ENCODE measurements at regions not wholly inside any gene's neighbourhood (a gene's known extent, or its start where the extent isn't known, plus 50 kb on each side); places are given as distances from the start of the nearest gene placed in this dataset.

DNA sequence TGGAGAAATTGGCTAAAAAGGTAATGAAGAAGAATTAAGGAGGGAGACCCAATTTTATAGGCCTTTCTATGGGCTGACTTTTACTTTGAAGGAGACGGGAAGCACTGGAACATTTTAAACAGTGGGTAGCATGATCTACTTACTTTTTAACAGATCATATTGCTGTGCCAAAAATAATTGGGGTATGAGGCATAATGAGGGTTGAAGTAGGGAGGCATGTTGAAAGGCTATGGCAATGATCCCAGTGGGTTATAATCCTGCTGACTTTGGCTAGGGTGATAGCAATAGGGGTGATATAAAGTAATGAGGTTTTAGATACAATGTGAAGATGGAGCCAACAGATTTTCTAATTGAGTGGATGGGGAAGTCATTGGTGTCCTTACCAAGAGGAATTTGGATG lies 73.2 kb downstream of the GPR37 start:
- Mint-ChIP-seq H3K4me3 (no peak overlapping the region), H3K27ac (no peak overlapping the region), H3K9me3 (peaks cover 17% of the 10 kb centered on the region), H3K4me1 (no peaks in the 10 kb centered on the region), H3K27me3 (ENCODE audit: low read depth) (no peaks in the 10 kb centered on the region), H3K36me3 (no peaks in the 10 kb centered on the region)
- ATAC-seq (no peak), DNase-seq (ENCODE audit: low spot score) (no peak)
- ChIA-PET CTCF (no interaction called here), POLR2A (no interaction called here)
- TF ChIP-seq CBFB (CRISPR knock-in tag; IDR thresholded peaks at IDR 0.05; ENCODE audit: low read depth) (no peak), SMAD4 (CRISPR knock-in tag; IDR thresholded peaks at IDR 0.05) (no peak), ELF4 (CRISPR knock-in tag; IDR thresholded peaks at IDR 0.05; ENCODE audit: low read depth) (no peak), JAZF1 (CRISPR knock-in tag; IDR thresholded peaks at IDR 0.05) (no peak), TP53 (CRISPR knock-in tag; IDR thresholded peaks at IDR 0.05) (no peak), ETV6 (CRISPR knock-in tag; IDR thresholded peaks at IDR 0.05) (no peak)
- TF ChIP-seq, protein P1, sequence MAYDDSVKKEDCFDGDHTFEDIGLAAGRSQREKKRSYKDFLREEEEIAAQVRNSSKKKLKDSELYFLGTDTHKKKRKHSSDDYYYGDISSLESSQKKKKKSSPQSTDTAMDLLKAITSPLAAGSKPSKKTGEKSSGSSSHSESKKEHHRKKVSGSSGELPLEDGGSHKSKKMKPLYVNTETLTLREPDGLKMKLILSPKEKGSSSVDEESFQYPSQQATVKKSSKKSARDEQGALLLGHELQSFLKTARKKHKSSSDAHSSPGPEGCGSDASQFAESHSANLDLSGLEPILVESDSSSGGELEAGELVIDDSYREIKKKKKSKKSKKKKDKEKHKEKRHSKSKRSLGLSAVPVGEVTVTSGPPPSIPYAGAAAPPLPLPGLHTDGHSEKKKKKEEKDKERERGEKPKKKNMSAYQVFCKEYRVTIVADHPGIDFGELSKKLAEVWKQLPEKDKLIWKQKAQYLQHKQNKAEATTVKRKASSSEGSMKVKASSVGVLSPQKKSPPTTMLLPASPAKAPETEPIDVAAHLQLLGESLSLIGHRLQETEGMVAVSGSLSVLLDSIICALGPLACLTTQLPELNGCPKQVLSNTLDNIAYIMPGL (CRISPR knock-in tag; IDR thresholded peaks at IDR 0.05), result no peak
- TF ChIP-seq, protein P2, sequence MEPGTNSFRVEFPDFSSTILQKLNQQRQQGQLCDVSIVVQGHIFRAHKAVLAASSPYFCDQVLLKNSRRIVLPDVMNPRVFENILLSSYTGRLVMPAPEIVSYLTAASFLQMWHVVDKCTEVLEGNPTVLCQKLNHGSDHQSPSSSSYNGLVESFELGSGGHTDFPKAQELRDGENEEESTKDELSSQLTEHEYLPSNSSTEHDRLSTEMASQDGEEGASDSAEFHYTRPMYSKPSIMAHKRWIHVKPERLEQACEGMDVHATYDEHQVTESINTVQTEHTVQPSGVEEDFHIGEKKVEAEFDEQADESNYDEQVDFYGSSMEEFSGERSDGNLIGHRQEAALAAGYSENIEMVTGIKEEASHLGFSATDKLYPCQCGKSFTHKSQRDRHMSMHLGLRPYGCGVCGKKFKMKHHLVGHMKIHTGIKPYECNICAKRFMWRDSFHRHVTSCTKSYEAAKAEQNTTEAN (CRISPR knock-in tag; IDR thresholded peaks at IDR 0.05), result no peak
- TF ChIP-seq, protein P3, sequence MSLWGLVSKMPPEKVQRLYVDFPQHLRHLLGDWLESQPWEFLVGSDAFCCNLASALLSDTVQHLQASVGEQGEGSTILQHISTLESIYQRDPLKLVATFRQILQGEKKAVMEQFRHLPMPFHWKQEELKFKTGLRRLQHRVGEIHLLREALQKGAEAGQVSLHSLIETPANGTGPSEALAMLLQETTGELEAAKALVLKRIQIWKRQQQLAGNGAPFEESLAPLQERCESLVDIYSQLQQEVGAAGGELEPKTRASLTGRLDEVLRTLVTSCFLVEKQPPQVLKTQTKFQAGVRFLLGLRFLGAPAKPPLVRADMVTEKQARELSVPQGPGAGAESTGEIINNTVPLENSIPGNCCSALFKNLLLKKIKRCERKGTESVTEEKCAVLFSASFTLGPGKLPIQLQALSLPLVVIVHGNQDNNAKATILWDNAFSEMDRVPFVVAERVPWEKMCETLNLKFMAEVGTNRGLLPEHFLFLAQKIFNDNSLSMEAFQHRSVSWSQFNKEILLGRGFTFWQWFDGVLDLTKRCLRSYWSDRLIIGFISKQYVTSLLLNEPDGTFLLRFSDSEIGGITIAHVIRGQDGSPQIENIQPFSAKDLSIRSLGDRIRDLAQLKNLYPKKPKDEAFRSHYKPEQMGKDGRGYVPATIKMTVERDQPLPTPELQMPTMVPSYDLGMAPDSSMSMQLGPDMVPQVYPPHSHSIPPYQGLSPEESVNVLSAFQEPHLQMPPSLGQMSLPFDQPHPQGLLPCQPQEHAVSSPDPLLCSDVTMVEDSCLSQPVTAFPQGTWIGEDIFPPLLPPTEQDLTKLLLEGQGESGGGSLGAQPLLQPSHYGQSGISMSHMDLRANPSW (CRISPR knock-in tag; conservative IDR thresholded peaks at IDR 0.05; ENCODE audit: low read depth), result no peak
- TF ChIP-seq, protein P4, sequence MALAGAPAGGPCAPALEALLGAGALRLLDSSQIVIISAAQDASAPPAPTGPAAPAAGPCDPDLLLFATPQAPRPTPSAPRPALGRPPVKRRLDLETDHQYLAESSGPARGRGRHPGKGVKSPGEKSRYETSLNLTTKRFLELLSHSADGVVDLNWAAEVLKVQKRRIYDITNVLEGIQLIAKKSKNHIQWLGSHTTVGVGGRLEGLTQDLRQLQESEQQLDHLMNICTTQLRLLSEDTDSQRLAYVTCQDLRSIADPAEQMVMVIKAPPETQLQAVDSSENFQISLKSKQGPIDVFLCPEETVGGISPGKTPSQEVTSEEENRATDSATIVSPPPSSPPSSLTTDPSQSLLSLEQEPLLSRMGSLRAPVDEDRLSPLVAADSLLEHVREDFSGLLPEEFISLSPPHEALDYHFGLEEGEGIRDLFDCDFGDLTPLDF (CRISPR knock-in tag; IDR thresholded peaks at IDR 0.05), result no peak
- TF ChIP-seq, protein P5, sequence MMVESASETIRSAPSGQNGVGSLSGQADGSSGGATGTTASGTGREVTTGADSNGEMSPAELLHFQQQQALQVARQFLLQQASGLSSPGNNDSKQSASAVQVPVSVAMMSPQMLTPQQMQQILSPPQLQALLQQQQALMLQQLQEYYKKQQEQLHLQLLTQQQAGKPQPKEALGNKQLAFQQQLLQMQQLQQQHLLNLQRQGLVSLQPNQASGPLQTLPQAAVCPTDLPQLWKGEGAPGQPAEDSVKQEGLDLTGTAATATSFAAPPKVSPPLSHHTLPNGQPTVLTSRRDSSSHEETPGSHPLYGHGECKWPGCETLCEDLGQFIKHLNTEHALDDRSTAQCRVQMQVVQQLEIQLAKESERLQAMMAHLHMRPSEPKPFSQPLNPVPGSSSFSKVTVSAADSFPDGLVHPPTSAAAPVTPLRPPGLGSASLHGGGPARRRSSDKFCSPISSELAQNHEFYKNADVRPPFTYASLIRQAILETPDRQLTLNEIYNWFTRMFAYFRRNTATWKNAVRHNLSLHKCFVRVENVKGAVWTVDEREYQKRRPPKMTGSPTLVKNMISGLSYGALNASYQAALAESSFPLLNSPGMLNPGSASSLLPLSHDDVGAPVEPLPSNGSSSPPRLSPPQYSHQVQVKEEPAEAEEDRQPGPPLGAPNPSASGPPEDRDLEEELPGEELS (CRISPR knock-in tag; IDR thresholded peaks at IDR 0.05), result no peak
- TF ChIP-seq, protein P6, sequence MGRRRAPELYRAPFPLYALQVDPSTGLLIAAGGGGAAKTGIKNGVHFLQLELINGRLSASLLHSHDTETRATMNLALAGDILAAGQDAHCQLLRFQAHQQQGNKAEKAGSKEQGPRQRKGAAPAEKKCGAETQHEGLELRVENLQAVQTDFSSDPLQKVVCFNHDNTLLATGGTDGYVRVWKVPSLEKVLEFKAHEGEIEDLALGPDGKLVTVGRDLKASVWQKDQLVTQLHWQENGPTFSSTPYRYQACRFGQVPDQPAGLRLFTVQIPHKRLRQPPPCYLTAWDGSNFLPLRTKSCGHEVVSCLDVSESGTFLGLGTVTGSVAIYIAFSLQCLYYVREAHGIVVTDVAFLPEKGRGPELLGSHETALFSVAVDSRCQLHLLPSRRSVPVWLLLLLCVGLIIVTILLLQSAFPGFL (CRISPR knock-in tag; IDR thresholded peaks at IDR 0.05; ENCODE audit: borderline replicate concordance), result no peak

DNA sequence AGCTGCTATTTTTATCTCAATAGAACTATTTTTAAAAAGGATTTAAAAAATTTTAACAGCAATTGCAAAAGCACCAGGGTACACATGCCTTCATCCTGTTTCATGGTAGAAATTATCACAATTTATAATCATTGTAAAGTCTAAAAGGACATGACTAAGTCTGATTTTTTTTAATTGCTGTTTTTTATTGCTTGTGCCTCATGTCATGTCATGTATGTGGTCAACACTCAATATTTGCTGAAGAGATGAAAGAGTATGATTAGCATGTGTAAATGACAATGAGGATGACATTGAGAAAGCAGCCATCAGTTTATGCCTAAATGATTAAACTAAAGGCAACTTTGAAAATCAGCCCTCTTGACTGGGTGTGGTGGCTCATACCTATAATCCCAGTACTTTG lies 74.8 kb downstream of the GPR37 start:
- TF ChIP-seq, protein P7, sequence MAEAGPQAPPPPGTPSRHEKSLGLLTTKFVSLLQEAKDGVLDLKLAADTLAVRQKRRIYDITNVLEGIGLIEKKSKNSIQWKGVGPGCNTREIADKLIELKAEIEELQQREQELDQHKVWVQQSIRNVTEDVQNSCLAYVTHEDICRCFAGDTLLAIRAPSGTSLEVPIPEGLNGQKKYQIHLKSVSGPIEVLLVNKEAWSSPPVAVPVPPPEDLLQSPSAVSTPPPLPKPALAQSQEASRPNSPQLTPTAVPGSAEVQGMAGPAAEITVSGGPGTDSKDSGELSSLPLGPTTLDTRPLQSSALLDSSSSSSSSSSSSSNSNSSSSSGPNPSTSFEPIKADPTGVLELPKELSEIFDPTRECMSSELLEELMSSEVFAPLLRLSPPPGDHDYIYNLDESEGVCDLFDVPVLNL (CRISPR knock-in tag; IDR thresholded peaks at IDR 0.05; ENCODE audit: borderline replicate concordance, low read depth), result no peak
- ChIA-PET POLR2A (no interaction called here), CTCF (no interaction called here)
- Mint-ChIP-seq H3K4me3 (no peak overlapping the region), H3K27me3 (ENCODE audit: low read depth) (no peaks in the 10 kb centered on the region), H3K9me3 (peaks cover 17% of the 10 kb centered on the region), H3K27ac (no peak overlapping the region), H3K36me3 (no peaks in the 10 kb centered on the region), H3K4me1 (no peaks in the 10 kb centered on the region)
- ATAC-seq, result no peak
- DNase-seq (ENCODE audit: low spot score), result no peak

Data from WTC11 (cell line).